ENCODE measurements at regions not wholly inside any gene's neighbourhood (a gene's known extent, or its start where the extent isn't known, plus 50 kb on each side); places are given as distances from the start of the nearest gene placed in this dataset.

DNA sequence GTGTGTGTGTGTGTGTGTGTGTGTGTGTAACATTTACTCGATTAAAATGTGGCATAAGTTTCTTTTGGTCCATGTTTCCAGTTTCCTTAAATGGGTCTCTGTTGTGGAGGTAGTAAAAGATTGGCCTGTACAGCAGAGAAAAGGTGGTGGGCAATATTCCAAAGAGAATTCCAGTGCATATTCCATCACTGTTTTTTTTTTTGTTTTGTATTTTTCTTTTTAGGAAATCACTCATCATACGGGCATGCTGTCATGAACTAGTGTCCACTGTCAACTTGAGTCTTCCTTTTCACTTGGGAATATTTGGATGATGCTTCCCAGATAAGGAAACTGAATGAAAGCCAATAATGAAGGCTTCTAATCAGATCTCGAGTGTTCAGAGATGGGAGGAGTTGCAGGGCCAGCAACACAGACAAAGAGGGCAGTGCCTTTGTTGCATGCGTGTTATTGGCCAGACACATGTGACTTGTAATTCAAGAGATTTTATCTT is 95.2 kb upstream of the PDGFD start:
- TF ChIP-seq, protein P1, sequence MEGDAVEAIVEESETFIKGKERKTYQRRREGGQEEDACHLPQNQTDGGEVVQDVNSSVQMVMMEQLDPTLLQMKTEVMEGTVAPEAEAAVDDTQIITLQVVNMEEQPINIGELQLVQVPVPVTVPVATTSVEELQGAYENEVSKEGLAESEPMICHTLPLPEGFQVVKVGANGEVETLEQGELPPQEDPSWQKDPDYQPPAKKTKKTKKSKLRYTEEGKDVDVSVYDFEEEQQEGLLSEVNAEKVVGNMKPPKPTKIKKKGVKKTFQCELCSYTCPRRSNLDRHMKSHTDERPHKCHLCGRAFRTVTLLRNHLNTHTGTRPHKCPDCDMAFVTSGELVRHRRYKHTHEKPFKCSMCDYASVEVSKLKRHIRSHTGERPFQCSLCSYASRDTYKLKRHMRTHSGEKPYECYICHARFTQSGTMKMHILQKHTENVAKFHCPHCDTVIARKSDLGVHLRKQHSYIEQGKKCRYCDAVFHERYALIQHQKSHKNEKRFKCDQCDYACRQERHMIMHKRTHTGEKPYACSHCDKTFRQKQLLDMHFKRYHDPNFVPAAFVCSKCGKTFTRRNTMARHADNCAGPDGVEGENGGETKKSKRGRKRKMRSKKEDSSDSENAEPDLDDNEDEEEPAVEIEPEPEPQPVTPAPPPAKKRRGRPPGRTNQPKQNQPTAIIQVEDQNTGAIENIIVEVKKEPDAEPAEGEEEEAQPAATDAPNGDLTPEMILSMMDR (IDR thresholded peaks at IDR 0.05; ENCODE audit: insufficient read depth, low read length, poor library complexity, severe bottlenecking): no peak
- no peak for TF ChIP-seq EZH2phosphoT487 (conservative IDR thresholded peaks at IDR 0.05; ENCODE audit: low read length)

All from SU-DHL-6 (cell line).